ENCODE measurements at regions not wholly inside any gene's neighbourhood (a gene's known extent, or its start where the extent isn't known, plus 50 kb on each side); places are given as distances from the start of the nearest gene placed in this dataset.
"Not testable (repeated sequence)": the region's sequence is repeated elsewhere in the genome, so short reads cannot be mapped to it uniquely, and the experiment has no call there.

DNA sequence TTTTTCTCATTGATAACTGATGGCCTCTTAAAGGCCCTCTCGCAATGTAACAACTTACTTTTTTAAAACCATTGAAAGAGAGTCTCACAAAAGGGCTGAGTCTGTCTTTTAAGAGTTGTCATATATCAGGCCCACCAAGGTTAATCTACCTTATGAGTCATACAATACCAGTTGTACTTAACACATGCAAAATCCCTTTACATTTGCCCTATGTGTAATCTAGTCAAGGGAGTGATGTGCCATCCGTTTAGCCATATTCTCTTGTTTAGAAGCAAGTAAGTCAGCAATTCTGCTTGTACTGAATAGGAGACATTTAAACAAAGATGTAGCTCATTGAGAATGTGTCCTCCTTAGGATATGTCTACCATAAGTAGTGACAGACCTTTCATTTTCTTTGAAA lies 143.7 kb downstream of the TENT5A start:
- TF ChIP-seq POLR2AphosphoS5 (IDR thresholded peaks at IDR 0.05) (no peak), POLR2A (IDR thresholded peaks at IDR 0.05) (no peak)
- TF ChIP-seq, protein P1, sequence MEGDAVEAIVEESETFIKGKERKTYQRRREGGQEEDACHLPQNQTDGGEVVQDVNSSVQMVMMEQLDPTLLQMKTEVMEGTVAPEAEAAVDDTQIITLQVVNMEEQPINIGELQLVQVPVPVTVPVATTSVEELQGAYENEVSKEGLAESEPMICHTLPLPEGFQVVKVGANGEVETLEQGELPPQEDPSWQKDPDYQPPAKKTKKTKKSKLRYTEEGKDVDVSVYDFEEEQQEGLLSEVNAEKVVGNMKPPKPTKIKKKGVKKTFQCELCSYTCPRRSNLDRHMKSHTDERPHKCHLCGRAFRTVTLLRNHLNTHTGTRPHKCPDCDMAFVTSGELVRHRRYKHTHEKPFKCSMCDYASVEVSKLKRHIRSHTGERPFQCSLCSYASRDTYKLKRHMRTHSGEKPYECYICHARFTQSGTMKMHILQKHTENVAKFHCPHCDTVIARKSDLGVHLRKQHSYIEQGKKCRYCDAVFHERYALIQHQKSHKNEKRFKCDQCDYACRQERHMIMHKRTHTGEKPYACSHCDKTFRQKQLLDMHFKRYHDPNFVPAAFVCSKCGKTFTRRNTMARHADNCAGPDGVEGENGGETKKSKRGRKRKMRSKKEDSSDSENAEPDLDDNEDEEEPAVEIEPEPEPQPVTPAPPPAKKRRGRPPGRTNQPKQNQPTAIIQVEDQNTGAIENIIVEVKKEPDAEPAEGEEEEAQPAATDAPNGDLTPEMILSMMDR (IDR thresholded peaks at IDR 0.05) = no peak
- Histone ChIP-seq H3K4me3 (no peak overlapping the region), H3K27me3 (replicated peaks; ENCODE audit: insufficient read depth) (no peaks in the 10 kb centered on the region), H3K4me1 (replicated peaks) (no peaks in the 10 kb centered on the region), H3K36me3 (no peaks in the 10 kb centered on the region), H3K9me3 (no peaks in the 10 kb centered on the region), H3K27ac (no peak overlapping the region)
- DNase-seq (ENCODE audit: low spot score) = no peak
- WGBS = 89% methylated on average over 2 of the region's 2 CpGs
- intact Hi-C loops (cut with DNase I) = no loop called here

DNA sequence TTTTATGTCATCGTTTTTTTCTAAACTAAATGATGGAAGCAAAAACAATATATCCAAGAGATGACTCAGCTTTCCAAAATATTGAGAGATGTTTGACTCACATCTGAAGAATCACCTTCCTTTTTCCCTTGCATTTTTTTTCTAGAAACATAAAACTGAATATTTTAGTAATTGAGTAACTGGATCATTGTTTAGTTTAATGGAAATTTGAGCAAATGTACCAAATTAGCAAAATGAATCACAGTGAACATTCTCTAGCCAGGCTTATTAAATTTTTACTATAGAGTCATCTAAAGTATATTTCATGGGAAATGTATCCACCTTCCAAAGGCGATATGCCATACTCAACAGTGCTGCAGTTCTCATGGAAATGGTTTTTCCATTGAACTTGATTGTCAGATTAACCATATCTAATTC lies 145.5 kb downstream of the TENT5A start:
- TF ChIP-seq, protein P1 (IDR thresholded peaks at IDR 0.05) = no peak
- no peak for TF ChIP-seq POLR2A (IDR thresholded peaks at IDR 0.05)
- no peak for TF ChIP-seq POLR2AphosphoS5 (IDR thresholded peaks at IDR 0.05)

DNA sequence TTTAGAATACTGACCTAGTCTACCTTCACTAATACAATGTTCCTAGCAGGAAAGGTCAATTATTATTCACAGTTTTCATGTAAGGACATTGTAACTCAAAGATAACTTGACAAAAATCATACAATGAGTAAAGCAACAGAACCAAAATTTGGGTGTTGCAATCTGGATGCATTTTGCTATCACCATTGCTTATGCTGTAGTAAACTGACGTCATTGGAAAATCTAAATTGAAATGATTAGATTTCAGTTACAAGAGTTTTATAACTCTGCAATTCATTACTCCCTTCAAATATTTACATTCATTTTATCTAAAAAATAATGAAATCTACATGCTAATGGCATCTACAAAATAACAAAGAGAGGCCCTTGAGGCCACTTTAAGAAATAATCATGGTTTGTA lies 147.0 kb downstream of the TENT5A start:
- Histone ChIP-seq H3K36me3 (no peaks in the 10 kb centered on the region), H3K27me3 (replicated peaks; ENCODE audit: insufficient read depth) (no peaks in the 10 kb centered on the region), H3K4me3 (no peak overlapping the region), H3K27ac (no peak overlapping the region), H3K4me1 (replicated peaks) (no peaks in the 10 kb centered on the region), H3K9me3 (no peaks in the 10 kb centered on the region)
- 89% methylated on average over 1 of the region's 1 CpG for whole genome bisulfite sequencing
- no peak for DNase-seq (ENCODE audit: low spot score)
- TF ChIP-seq, protein P1 (IDR thresholded peaks at IDR 0.05) = no peak
- TF ChIP-seq POLR2AphosphoS5 (IDR thresholded peaks at IDR 0.05) (no peak), POLR2A (IDR thresholded peaks at IDR 0.05) (no peak)
- intact Hi-C loops (cut with DNase I) = no loop called here

More for the DNA sequence above, 145.5 kb downstream of the TENT5A start:
- Histone ChIP-seq H3K36me3 (no peaks in the 10 kb centered on the region), H3K4me1 (replicated peaks) (no peaks in the 10 kb centered on the region), H3K27ac (no peak overlapping the region), H3K9me3 (no peaks in the 10 kb centered on the region), H3K4me3 (no peak overlapping the region), H3K27me3 (replicated peaks; ENCODE audit: insufficient read depth) (no peaks in the 10 kb centered on the region)
- no peak for DNase-seq (ENCODE audit: low spot score)
- intact Hi-C loops (cut with DNase I) = no loop called here
- WGBS = 93% methylated on average over 2 of the region's 2 CpGs

DNA sequence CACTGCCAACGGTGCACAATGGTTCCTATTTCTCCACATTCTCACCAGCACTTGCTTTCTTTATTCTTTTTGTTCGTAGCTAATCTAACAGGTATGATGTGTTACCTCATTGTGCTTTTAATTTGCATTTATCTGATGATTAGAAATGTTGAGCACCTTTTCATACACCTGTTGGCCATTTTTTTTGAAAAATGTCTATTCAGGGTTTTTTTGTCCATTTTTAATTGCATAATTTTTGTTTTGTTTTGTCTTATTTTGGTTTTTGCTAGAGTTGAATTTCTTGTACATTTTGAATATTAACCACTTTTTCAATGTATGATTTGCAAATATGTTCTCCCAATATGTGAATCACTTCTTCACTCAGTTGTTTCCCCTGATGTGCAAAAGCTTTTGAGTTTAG lies 150.6 kb downstream of the TENT5A start:
- WGBS = 91% methylated on average over 2 of the region's 2 CpGs
- no peak overlapping the region for H3K27ac ChIP-seq
- no peaks in the 10 kb centered on the region for H3K4me1 ChIP-seq (replicated peaks)
- no peaks in the 10 kb centered on the region for H3K36me3 ChIP-seq
- no peaks in the 10 kb centered on the region for H3K27me3 ChIP-seq (replicated peaks; ENCODE audit: insufficient read depth)
- TF ChIP-seq POLR2A (IDR thresholded peaks at IDR 0.05) = no peak
- TF ChIP-seq, protein P1 (IDR thresholded peaks at IDR 0.05) = no peak
- TF ChIP-seq POLR2AphosphoS5 (IDR thresholded peaks at IDR 0.05) = no peak
- intact Hi-C loops (cut with DNase I) = no loop called here
- H3K4me3 ChIP-seq = no peak overlapping the region
- H3K9me3 ChIP-seq = no peaks in the 10 kb centered on the region
- DNase-seq (ENCODE audit: low spot score) = no peak

DNA sequence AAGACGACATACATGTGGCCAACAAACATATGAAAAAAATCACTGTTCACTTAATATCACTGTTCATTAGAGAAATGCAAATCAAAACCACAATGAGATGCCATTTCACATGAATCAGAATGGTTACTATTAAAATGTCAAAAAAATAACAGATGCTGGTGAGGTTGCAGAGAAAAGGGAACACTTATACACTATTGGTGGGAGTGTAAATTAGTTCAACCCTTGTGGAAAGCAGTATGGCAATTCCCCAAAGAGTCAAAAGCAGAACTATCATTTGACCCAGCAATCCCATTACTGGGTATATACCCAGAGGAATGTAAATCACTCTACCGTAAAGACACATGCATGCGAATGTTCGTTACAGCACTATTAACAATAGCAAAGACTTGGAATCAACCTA lies 152.0 kb downstream of the TENT5A start:
- H3K4me1 ChIP-seq (replicated peaks); H3K36me3 ChIP-seq; H3K4me3 ChIP-seq; H3K27me3 ChIP-seq (replicated peaks; ENCODE audit: insufficient read depth); H3K27ac ChIP-seq; H3K9me3 ChIP-seq; intact Hi-C loops (cut with DNase I); DNase-seq (ENCODE audit: low spot score): not testable (repeated sequence)
- WGBS = 85% methylated on average over 4 of the region's 4 CpGs

Measured in prostate gland (tissue), 2 donors.